ENCODE measurements at regions not wholly inside any gene's neighbourhood (a gene's known extent, or its start where the extent isn't known, plus 50 kb on each side); places are given as distances from the start of the nearest gene placed in this dataset.

DNA sequence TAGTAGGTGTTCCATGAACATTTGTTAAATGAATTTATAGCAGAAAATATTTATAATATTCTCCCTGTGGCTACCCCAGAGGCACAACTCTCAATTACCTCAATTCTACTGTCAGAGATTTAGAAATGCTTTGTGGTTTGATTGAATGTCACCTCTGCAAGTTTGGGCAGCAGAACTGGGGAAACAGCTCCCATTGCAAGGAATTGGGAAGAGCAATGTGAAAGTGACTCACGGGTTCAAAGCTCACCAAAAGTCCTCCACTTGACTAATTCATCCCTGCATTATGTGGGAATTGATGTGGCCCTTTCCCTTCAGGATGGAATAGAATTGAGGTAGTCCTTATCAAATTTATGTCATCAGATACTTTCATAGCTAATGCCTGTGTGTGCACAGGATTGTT lies 562.7 kb downstream of the MFSD1 start:
- Histone ChIP-seq H3K36me3 (ENCODE audit: control insufficient read depth, insufficient read depth, low read length) (no peaks in the 10 kb centered on the region), H2AFZ (no peak overlapping the region), H3K4me2 (ENCODE audit: low read length) (no peak overlapping the region), H3K9me3 (ENCODE audit: control insufficient read depth, low read length) (no peaks in the 10 kb centered on the region), H3K79me2 (no peaks in the 10 kb centered on the region), H3K27ac (no peak overlapping the region), H3K27me3 (ENCODE audit: control insufficient read depth, insufficient read depth, low read length) (no peaks in the 10 kb centered on the region), H3K4me1 (no peaks in the 10 kb centered on the region), H3K9ac (no peak overlapping the region), H3K4me3 (ENCODE audit: low read depth, low read length) (no peak overlapping the region)
- TF ChIP-seq, protein P1, sequence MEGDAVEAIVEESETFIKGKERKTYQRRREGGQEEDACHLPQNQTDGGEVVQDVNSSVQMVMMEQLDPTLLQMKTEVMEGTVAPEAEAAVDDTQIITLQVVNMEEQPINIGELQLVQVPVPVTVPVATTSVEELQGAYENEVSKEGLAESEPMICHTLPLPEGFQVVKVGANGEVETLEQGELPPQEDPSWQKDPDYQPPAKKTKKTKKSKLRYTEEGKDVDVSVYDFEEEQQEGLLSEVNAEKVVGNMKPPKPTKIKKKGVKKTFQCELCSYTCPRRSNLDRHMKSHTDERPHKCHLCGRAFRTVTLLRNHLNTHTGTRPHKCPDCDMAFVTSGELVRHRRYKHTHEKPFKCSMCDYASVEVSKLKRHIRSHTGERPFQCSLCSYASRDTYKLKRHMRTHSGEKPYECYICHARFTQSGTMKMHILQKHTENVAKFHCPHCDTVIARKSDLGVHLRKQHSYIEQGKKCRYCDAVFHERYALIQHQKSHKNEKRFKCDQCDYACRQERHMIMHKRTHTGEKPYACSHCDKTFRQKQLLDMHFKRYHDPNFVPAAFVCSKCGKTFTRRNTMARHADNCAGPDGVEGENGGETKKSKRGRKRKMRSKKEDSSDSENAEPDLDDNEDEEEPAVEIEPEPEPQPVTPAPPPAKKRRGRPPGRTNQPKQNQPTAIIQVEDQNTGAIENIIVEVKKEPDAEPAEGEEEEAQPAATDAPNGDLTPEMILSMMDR (IDR thresholded peaks at IDR 0.05): no peak

DNA sequence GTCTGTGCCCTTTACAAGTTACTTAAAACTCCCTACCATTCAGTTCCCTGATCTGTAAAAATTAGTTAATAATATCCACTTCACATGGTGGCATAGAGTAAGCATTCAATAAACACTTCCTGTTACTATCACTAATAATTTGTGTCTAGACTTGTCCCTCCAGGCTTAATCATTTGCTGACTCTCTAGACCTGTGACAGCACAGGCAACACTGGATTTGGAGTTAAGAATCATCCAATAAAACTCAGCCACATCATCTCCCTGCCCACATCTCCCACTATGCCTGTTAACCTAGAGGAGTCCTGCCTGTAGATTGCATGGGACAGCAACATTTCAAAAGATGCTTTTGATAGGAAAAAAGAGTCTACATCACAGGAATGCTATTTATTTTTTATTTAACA lies 564.6 kb downstream of the MFSD1 start:
- TF ChIP-seq, protein P1 (IDR thresholded peaks at IDR 0.05): no peak
- Histone ChIP-seq H3K4me3 (ENCODE audit: low read depth, low read length) (no peak overlapping the region), H3K4me2 (ENCODE audit: low read length) (no peak overlapping the region), H3K27me3 (ENCODE audit: control insufficient read depth, insufficient read depth, low read length) (no peaks in the 10 kb centered on the region), H3K27ac (no peak overlapping the region), H3K9me3 (ENCODE audit: control insufficient read depth, low read length) (no peaks in the 10 kb centered on the region), H3K4me1 (no peaks in the 10 kb centered on the region), H3K36me3 (ENCODE audit: control insufficient read depth, insufficient read depth, low read length) (no peaks in the 10 kb centered on the region), H3K79me2 (no peaks in the 10 kb centered on the region), H3K9ac (no peak overlapping the region), H2AFZ (no peak overlapping the region)

DNA sequence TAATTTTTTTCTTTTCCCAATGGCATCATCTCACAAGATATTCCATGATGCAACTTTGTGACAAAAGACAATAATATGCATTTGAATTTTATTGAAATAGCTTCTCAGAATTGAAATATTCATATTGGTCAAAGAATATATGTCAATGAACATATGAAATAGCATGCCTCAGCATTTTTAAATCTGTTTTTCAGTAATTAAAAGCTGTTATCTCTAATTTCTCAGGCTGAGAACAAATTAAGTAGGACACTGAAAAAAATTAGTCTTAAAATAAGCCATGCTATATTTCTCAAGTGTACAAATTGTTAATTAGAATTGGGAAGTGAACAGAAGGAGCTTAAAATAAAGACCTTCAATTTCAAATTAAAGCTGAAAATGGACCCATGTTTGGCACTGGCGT lies 570.1 kb downstream of the MFSD1 start:
- Histone ChIP-seq H3K4me2 (ENCODE audit: low read length) (no peak overlapping the region), H3K36me3 (ENCODE audit: control insufficient read depth, insufficient read depth, low read length) (no peaks in the 10 kb centered on the region), H3K4me1 (no peaks in the 10 kb centered on the region), H3K9me3 (ENCODE audit: control insufficient read depth, low read length) (no peaks in the 10 kb centered on the region), H3K27ac (no peak overlapping the region), H2AFZ (no peak overlapping the region), H3K27me3 (ENCODE audit: control insufficient read depth, insufficient read depth, low read length) (no peaks in the 10 kb centered on the region), H3K79me2 (no peaks in the 10 kb centered on the region), H3K9ac (no peak overlapping the region), H3K4me3 (ENCODE audit: low read depth, low read length) (no peak overlapping the region)
- TF ChIP-seq, protein P1 (IDR thresholded peaks at IDR 0.05): no peak

DNA sequence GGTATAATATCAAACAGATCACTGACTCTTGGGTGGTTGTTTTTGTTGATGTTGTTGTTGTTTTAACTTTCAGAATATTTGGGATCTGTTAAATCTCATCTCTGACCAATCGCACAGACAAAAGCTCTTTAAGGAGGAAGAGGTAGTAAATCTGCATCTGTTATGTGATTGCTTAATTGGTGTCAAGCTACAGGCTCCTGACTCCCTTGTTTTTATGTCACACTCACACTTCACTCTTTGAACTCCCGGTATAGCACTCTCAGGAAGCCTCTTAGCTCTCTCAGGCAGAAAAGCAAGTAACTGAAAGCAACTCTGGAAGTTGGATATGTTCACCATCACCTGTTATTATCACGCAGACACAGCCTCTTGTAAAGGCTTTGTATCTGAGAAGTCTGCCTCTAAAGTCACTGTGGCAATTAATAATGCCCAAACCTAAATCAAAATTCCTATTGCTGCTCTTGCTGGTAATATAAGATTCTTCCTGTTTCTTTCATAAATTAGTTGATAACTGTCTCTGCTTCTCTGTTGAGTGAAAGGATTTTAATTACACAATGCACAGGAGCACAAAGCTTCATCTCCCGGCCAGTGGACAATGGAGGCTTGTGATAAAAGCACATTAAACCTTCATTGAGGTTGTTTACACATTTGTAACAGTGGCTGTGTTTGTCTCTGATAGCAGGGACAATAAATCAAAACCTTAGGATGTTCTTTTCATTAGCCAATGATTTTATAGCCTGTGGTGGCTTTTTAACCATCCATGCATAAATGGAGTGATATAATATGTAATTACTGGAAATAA lies 576.7 kb downstream of the MFSD1 start:
- Histone ChIP-seq H3K4me3 (ENCODE audit: low read depth, low read length) (no peak overlapping the region), H3K36me3 (ENCODE audit: control insufficient read depth, insufficient read depth, low read length) (no peaks in the 10 kb centered on the region), H3K9ac (no peak overlapping the region), H3K27ac (no peak overlapping the region), H3K4me1 (no peaks in the 10 kb centered on the region), H3K27me3 (ENCODE audit: control insufficient read depth, insufficient read depth, low read length) (no peaks in the 10 kb centered on the region), H3K4me2 (ENCODE audit: low read length) (no peak overlapping the region), H3K9me3 (ENCODE audit: control insufficient read depth, low read length) (no peaks in the 10 kb centered on the region), H2AFZ (no peak overlapping the region), H3K79me2 (no peaks in the 10 kb centered on the region)
- TF ChIP-seq, protein P1 (IDR thresholded peaks at IDR 0.05): no peak

DNA sequence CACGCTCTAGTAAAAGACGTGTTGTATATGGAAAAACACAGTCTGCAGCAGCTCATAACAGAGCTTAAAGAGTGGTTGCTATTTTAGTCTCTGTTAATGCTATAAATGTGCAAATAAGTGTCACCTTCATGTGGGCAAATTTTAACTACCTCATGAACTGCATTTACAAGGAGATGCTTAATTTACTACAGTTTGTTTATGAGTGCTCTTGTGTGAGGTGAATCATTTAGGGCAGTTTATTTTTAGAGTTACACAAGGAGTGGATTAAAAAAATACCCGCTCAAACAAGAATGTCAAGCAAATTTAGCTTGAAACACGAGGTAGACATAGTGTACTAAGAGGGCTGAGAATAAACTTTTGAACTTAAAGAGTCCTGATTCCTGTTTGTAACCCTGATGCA lies 579.0 kb downstream of the MFSD1 start:
- Histone ChIP-seq H3K36me3 (ENCODE audit: control insufficient read depth, insufficient read depth, low read length) (no peaks in the 10 kb centered on the region), H3K9me3 (ENCODE audit: control insufficient read depth, low read length) (no peaks in the 10 kb centered on the region), H3K27me3 (ENCODE audit: control insufficient read depth, insufficient read depth, low read length) (no peaks in the 10 kb centered on the region), H3K4me3 (ENCODE audit: low read depth, low read length) (no peak overlapping the region), H3K4me1 (no peaks in the 10 kb centered on the region), H3K9ac (no peak overlapping the region), H2AFZ (no peak overlapping the region), H3K27ac (no peak overlapping the region), H3K79me2 (no peaks in the 10 kb centered on the region), H3K4me2 (ENCODE audit: low read length) (no peak overlapping the region)
- TF ChIP-seq, protein P1 (IDR thresholded peaks at IDR 0.05): no peak

Data from parathyroid adenoma (tissue), 2 donors.